Left cardiac atrium (tissue), 4 donors: ENCODE measurements at regions not wholly inside any gene's neighbourhood (a gene's known extent, or its start where the extent isn't known, plus 50 kb on each side); places are given as distances from the start of the nearest gene placed in this dataset.
"Not testable (repeated sequence)": the region's sequence is repeated elsewhere in the genome, so short reads cannot be mapped to it uniquely, and the experiment has no call there.

ENCODE experiments used
- ATAC-seq, 2 donors: fragments of 200-7000 bp; cut with Tn5 transposase; one replicate each; pipeline ENCODE4 v1.9.1; 2020; ENCODE audit warnings: mild to moderate bottlenecking in 2 of 2, moderate library complexity in 2 of 2
- DNase-seq: peaks from one replicate; pipeline ENCODE4 v3.0.0-alpha.2; 2020
- intact Hi-C, 2 donors: fragments of 100-400 bp; cut with DNase I; formaldehyde crosslinking; loops; one replicate each; pipeline versions ENCODE4 v1.14.1 to v1.15.1; 2022 to 2023
- donor health status: DM: no; HTN: yes; CAD: no.
- donor health status: DM: no; HTN: yes; CAD: no; lungs with severe emphysema.
- donor health status: DM: yes; HTN: yes; CAD: no.
- donor health status: Dilated cardiomyopathy.

DNA sequence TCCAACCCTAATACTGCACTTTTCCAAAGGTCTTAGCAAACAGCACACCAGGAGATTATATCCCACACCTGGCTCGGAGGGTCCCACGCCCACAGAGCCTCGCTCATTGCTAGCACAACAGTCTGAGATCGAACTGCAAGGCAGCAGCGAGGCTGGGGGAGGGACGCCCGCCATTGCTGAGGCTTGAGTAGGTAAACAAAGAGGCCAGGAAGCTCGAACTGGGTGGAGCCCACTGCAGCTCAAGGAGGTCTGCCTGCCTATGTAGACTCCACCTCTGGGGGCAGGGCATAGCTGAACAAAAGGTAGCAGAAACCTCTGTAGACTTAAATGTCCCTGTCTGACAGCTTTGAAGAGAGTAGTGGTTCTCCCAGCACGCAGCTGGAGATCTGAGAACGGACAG lies 361.0 kb upstream of the PPP2R3A start:
- intact Hi-C loops, DNase-seq, ATAC-seq: not testable (repeated sequence)

DNA sequence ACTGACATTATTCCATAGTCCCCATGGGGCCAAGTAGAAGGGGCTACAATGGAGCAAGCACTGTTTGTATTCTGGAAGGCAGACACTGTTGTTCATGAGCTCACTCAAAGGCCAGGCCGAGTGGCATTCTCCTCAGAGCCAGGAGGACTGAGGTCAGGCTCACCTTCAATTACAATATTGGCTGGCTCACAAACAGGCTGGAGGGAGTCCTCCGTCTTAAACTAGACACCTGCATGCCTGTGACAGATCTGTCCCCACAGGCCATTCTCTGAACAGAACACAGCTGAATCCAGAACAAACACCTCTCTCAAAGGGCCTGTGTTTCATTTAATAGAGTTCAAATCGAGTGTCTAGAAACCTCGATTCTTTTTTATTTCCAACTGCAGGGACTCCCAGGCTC lies 347.4 kb upstream of the PPP2R3A start:
- intact Hi-C loops = no loop called here
- no peak for ATAC-seq
- DNase-seq = no peak

DNA sequence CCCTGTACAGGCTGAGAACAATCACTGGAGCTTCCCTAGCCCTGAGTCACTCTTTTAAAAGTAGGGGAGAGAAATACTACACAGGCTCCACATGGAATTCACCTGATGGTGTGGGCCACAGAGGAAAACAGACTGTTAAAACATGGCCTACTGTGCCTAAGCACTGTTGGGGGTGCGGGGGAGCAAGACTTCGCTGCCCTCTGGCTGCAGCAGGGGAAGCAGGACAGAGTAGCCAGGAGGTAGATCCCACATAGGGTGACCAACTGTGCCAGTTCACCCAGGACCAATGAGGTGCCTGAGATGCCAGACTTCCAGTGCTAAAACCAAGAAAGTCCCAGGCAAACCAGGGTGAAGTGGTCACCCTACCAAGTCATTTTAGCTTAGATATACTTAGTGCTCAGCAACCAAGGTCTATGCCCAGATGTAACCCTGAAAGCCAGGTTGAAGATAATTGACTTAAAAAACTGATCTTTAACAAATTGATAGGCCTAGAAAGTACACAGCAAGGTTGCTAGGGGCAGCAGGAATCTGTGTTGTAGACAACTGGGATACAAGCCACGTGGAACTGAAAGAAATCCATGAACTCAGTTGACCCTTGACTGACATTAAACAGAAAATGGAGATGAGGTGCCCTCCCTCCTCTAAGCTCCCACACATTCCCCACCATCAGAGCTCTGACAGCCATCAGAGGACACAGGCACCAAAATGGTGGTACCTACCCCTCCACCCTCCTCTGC lies 344.2 kb upstream of the PPP2R3A start:
- no peak for DNase-seq
- no peak for ATAC-seq
- intact Hi-C loops = no loop called here

DNA sequence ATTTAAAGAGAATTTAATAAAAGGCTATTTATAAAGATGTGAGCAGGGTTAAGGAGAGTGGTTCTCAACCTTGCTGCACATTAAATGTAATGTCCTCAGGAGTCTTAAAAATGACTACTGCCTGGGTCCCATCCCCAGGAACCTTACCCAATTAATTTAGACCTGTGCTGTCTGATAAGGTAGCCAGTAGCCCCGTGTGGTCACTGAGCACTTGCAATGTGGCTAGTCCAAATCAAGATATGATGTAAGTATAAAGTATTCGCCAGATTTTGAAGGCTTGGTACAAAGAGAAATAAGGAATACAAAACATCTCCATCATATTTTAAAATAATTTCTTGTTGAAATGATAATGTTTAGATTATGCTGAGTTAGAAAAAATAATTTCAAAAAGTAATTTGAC lies 343.3 kb upstream of the PPP2R3A start:
- intact Hi-C loops = no loop called here
- ATAC-seq = no peak

DNA sequence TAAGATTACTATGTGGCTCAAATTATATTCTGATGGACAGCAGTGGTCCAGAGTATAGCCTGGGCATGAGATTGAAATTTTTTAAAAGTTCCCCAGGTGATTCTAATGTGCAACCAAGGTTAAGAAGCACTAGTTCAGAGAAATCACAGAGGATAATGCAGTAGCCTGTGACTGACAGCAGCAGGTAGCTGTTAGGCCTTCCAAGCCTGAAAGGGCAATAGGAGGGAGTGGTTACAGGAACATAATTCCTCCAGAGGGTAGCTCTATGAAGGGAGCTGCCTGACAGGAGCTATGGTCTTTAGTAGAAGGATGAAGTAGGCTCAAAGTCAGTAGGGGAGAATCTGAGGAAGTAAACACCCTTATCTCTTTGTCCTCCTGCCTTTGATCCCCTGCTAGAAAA lies 342.9 kb upstream of the PPP2R3A start:
- DNase-seq (no peak), ATAC-seq (no peak)
- intact Hi-C loops = no loop called here

More for the DNA sequence above, 343.3 kb upstream of the PPP2R3A start:
- no peak for DNase-seq

DNA sequence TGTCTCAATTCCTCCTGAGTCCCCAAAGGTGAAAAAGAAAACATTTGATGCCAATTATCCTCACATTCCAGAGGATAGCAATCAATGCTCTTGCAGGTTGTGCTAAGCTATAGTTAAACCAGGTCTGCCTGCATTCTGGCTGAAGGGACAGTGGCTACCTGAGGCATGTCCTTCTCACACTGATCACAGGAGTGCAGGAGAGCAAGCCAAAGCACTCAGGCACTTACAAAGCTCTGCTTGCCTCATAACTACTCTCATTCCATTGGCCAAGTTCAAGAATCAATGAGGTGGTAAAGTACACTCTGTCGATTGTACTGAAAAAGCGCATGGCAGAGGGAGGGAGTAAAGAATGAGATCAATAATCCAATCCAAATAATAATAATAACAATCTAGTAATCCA lies 342.0 kb upstream of the PPP2R3A start:
- DNase-seq = no peak
- no peak for ATAC-seq
- intact Hi-C loops = no loop called here

DNA sequence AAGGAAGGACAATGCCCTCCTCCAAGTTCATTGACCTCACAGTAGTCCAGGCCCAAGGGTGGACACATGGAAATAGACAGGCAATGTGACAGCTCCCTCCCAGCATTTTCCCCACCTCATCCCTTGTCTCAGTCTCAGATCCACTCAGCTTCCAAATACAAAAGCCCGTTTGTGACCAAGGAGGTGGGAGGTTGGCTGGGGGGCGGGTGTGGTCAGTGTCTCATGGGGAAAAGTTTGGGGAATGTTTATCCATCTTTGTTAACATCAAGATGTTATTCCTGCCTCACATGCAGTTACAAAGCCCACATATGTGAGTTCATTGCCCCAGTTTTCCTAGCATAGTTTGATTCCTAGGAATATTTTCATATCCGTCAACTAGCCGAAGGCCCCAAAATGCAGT lies 338.5 kb upstream of the PPP2R3A start:
- DNase-seq (no peak), ATAC-seq (no peak)
- intact Hi-C loops = no loop called here

DNA sequence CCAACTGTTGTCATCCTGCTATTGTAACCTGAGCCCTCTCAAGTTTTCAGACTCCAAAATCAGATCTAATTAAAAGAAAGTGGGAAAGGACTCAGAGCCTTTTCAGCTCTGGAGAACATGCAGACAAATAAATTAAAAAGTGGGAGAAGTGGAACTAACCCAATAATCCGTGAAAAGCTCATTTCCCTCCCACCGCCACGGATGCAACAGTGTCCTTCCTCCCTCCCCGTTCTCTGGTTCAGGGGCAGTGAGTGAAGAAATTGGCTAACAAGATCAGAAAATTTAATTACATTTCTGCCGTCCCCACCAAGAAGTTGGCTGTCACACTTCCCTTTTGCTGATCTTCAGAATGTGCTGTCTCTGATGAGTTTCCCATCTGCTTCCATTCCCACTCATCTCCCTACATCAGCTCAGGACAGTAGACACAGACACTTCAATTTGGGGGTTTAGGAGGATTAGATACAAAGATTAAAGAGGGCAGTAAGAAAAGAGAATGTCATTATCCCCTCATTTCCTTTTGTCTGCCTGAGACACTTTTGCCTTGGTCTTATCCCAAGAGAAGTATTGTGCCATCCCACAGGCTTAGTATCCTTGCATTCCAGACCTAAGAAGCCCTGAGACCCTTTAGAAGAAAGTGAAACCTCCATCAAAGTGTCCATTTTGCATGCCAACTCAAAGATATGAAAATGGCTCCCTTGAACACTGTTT lies 335.7 kb upstream of the PPP2R3A start:
- ATAC-seq (no peak), DNase-seq (no peak)
- intact Hi-C loops = no loop called here

DNA sequence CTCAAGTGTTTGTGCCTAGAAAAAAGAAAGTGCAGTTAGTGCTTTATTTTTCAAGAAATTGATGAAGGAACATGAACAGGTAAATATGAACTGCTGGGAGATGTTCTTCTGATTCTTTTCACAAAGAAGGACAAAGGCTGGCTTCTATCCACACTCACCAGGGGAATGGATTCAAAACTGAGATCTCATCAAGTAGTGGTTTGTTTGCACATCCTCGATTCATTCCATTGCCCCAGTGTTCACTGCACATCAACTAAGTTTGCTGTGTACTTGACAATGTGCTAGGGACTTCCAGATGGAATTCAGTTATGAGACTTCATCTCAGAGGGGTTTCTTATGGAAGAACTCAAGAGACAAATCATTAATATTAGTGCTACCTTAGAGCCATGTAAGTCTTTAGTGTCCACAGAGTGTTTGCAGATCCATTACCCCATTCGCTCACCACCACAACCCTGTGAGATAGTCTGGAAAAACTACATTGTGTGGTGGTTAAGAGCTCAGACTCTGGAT lies 332.9 kb upstream of the PPP2R3A start:
- no peak for DNase-seq
- intact Hi-C loops = no loop called here
- no peak for ATAC-seq

DNA sequence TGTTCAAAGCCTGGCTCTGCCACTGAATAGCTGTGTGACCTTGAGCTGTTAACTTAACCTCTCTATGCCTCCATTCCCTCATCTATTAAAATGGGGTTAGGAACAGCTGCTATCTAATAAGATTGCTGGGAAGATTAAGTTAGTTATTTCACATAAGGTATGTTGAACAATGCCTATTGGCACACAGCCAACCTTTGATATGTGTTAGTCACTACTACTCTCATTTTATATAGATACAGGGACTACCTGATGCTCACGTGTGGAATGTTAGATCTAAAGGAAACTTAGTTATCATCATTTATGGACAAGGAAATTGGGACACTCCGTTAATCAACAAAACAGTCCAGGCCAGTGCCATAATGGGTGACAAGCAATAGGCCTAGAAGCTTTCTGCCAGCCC lies 332.4 kb upstream of the PPP2R3A start:
- DNase-seq (no peak), ATAC-seq (no peak)
- intact Hi-C loops = no loop called here

DNA sequence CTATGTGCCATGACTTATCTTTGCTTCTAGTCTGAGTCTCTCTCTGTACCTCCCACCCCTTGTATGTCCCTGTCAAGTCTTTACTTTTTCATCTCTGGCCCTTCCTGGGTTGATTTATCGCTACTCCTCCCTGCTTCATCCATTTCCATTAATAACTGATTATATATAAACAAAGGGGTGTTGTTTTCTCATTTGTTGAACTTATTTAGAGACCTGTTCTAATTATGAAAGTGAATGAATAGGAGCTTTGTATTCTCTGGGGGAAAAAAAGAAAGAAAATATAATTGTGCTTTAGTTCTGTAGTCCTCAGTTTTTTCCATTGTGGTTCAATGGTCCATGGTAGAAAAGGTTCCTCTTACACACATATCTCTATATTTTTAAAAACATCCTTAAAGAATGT lies 328.9 kb upstream of the PPP2R3A start:
- ATAC-seq (no peak), DNase-seq (no peak)
- intact Hi-C loops = no loop called here

DNA sequence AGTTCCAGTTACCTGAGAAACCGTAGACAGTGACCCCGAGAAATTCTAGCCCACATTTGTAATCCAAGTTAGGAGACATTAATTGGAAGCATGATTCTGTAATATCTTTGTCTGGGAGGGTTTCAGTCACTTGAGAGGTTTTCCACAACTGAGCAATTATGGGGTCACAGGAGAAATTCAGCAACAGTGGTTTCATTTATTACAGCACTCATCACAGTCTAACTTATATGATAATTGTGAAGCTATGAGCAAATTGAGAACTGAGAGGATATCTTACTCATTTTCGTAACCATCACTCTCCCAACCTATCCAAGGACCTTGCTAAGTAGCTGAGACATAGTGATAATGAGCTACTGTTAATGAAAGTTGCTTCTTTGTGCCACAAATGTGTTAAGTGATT lies 328.5 kb upstream of the PPP2R3A start:
- DNase-seq (no peak), ATAC-seq (no peak)
- intact Hi-C loops = no loop called here

DNA sequence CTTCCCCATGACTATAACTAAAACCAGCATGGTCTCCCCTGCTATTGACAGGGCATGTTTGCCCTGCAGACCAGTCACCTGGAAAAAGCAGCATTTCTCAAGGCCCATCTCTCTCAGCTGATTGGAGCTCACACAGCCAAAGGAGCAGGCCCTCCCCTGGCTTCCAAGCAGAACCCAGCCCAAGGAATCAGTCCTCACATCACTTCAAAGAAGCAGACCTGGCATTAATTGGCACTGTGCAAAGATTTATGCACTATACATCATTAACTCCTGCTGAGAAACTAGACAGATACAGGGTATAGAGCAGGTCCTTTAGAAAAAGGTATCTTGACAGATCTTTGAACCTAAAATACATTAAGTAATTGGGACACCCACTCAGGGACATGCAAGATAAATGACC lies 323.8 kb upstream of the PPP2R3A start:
- ATAC-seq = no peak
- intact Hi-C loops = no loop called here

DNA sequence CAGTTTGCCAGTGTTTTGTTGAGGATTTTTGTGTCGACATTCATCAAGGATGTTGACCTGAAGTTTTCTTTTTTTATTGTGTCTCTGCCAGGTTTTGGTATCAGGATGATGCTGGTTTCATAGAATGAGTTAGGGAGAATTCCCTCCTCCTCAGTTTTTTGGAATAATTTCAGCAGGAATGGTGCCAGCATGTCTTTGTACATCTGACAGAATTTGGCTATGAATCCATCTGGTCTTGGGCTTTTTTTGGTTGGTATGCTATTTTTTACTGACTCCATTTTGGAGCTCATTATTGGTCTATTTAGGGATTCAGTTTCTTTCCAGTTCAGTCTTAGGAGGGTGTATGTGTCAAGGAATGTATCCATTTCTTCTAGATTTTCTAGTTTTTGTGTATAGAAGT lies 320.0 kb upstream of the PPP2R3A start:
- DNase-seq (no peak), ATAC-seq (no peak)
- intact Hi-C loops = no loop called here

More for the DNA sequence above, 323.8 kb upstream of the PPP2R3A start:
- DNase-seq = no peak

DNA sequence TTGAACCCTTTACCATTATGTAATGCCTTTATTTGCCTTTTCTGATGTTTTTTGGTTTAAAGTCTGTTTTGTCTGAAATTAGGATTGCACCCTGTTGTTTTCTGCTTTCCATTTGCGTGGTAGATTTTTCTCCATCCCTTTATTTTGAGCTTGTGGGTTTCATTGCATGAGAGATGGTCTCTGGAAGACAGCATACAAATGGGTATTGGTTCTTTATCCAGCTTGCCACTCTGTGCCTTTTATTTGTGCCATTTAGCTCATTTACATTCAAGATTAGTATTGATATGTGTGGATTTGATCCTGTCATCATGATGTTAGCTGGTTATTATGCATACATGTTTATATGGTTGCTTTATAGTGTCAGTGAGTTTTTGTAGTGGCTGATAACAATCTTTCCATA lies 318.7 kb upstream of the PPP2R3A start:
- no peak for ATAC-seq
- DNase-seq = no peak
- intact Hi-C loops = no loop called here

DNA sequence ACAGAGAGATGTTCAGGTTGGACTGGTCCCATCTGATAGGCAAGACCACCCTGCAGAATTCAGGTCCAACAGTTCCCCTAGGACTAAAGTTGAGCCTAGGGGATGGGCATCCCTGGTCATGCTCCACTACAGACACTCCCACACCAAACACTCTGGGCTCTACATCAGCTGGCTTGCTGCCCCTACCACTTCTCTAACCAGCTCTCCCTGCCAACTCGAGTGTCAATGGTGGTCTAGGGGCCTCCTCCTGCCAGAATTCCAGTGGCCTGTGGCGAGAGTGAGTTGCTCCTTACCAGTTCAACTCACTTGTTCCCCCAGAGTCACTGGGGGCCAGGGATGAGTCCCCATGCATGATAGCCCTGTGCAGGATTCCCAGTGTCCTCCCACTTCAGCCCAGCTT lies 316.2 kb upstream of the PPP2R3A start:
- intact Hi-C loops = no loop called here
- DNase-seq = no peak
- ATAC-seq = no peak

DNA sequence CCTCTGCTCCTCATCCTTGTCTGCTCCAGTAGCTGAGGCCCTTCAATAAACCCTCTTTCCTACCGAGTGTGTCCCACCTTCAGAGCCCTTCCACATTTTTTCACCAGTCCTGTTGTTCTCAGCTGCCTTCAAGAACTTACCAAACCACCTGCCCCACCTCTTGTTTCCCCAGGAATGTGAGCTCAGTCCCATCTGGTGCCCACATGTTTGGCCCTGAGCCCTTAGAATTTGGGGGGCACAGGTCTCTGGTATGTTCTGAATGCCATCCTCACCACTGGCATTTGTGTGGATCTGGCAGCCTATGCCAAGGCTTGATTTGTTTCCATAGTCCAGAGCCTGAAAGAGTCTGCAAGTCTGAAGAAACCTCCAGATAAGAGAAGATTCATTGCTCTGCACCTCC lies 315.2 kb upstream of the PPP2R3A start:
- intact Hi-C loops = no loop called here
- DNase-seq (no peak), ATAC-seq (no peak)

DNA sequence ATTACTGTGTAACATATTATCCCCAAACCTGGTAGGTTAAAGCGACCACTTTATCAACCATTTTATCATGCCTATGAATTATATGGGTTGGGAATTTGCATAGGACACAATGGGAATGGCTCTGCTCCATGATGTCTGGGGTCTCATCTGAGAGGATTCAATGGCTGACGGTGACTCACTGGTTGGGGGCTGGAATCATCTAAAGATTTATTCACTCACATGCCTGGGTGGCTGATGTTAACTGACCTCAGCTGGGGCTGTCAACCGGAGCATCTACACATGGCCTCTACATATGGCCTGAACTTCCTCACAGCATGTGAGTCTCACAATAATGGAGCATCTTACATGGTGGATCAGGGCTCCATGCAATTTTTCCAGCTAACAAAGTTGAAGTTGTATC lies 313.1 kb upstream of the PPP2R3A start:
- intact Hi-C loops = no loop called here

DNA sequence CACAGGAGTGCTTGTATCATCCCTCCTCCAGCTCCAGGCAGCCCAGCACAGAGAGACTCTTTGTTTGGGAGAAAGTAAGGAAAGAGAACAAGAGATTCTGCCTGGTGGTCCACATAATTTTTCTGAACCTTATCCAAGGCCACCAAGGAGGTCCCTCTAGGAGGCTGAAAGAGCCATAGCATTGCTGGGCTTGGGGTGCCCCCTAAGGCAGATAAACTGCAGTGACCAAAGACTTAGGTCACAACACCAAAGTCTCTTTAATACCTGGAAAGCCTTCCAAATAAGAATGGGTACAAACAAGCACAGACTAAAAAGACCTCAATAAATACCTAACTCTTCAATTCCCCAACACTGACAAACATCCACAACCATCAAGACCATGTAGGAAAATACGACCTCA lies 310.2 kb upstream of the PPP2R3A start:
- ATAC-seq (no peak), DNase-seq (no peak)
- intact Hi-C loops = no loop called here

More for the DNA sequence above, 313.1 kb upstream of the PPP2R3A start:
- DNase-seq (no peak), ATAC-seq (no peak)

DNA sequence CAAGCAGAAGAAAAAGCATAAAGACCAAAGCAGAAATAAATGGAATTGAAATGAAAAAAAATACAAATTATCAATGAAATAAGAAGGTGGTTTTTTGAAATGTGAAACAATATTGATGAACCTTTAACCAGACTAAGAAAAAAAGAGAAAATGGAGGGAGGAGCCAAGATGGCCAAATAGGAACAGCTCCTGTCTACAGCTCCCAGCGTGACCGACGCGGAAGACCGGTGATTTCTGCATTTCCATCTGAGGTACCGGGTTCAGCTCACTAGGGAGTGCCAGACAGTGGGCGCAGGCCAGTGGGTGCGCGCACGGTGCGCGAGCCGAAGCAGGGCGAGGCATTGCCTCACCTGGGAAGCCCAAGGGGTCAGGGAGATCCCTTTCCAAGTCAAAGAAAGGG lies 307.1 kb upstream of the PPP2R3A start:
- ATAC-seq, DNase-seq, intact Hi-C loops: not testable (repeated sequence)

DNA sequence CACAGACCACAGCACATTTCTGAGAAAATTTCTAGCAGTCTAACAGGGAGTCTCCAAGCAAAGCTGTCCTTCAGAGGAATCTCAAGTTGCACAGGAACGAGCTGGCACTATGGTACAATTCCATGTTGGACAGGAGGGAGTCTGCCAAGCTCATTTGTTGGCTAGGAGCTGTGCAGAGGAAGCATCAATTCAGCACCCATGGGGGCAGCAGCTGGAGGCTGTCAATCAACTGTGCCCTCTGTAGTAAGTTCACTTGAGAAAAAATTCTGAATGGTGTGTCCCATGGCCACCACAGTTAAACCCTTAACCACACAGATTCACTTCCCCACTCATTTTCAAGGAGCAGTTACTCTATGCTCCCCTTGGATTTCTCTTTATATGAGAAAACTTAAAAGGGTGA lies 298.5 kb upstream of the PPP2R3A start:
- intact Hi-C loops = no loop called here
- no peak for DNase-seq
- ATAC-seq = no peak
